C1 segment of cervical spinal cord (tissue), 14 donors: ENCODE measurements at regions not wholly inside any gene's neighbourhood (a gene's known extent, or its start where the extent isn't known, plus 50 kb on each side); places are given as distances from the start of the nearest gene placed in this dataset.
A peak's percentile ranks its signal among the peaks of the same experiment; 100 is the strongest.

ENCODE experiments used
- DNase-seq, 14 donors: peaks; one replicate each; lab custom pipeline; 2025; lab: John Stamatoyannopoulos, UW

DNA sequence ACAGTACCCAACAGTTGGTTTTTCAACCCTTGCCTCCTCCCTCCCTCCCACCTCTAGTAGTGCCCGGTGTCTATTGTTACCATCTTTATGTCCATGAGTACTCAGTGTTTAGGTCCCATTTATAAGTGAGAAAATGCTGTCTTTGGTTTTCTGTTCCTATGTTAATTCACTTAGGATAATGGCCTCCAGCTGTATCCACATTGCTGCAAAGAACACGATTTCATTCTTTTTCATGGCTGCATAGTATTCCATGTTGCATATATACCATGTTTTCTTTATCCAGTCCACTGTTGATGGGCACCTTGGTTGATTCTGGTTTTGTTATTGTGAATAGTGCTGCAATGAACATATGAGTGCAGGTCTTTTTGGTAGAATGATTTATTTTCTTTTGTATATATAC is 631.3 kb downstream of the MED13L start:
- no peak for DNase-seq

DNA sequence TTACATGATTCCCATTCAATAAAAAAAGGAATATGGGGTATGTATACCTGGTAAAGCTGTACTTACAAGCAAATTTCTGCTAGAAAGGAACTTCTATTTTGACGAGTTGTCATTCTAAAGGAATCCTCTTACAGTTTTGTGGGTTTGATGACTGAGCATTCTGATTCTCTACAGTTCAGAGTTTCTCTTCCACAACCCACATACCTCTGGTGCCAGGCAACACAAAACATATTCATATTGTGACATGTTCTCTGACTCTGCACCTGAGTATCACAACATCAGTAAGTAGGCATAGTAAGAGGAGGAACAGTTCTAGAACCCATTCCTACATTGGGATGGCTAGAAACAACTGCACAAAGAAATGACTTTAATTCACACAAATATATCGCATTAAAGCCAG is 636.6 kb downstream of the MED13L start:
- no peak for DNase-seq

DNA sequence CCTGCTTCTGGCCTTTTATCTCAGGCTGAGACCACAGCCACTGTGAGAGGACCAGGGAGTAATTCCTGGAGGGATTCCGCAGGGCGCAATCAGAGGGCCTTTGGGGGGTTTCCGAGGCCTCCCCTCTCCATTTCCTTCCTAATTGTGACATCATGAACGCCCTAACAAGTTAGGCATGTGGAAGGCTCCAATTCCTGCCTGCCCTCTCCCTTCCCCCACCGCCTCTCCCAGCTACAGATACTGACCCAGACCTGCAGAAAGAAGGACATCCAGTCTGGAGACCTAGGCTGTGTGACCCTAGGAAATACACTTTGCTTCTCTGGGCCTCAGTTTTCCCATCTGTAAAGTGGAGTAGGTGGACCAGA is 637.9 kb downstream of the MED13L start:
- DNase-seq: no peak

DNA sequence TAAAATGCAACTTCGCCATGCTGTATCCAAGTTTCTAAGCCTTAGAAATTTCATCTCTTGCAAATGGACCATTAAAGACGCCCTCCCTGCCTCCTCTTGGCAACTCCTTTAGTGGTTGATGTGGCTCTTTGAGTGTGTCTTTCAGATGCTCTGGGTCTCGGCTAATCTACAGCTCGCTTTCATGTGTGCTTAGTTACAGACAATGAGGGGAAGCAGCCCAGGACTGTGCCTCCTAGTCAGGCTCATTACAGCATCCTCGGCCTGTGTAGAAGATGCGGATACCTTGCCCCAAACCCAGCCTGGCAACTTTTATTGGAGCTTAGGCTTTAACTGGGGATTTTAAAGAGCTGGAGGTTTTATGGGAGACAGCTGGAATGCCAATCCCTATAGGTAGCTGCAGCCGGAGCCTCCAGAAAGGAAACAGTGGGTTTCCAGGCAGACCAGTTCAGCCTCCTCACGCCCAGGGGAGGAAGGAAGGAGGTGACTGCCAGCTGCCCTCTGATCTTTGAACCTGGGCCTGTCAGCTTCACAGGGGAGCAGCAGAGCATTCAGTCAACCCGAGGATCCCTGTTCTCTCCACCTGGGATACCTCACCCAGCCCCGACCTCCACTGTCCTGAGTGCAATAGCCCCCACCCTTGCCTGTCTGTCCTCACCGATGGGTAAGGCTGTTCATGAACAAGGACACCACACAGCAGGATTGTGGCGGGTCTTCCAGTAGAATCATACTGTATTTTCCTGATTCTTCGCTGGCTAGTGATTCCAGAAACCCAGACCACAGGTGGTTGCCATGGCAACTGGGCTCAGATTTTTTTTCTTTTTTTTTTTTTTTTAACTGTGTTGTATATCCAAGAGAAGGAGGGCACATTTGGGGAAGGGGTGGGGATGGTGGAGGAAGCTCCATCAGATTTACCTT is 638.5 kb downstream of the MED13L start:
- no peak for DNase-seq

DNA sequence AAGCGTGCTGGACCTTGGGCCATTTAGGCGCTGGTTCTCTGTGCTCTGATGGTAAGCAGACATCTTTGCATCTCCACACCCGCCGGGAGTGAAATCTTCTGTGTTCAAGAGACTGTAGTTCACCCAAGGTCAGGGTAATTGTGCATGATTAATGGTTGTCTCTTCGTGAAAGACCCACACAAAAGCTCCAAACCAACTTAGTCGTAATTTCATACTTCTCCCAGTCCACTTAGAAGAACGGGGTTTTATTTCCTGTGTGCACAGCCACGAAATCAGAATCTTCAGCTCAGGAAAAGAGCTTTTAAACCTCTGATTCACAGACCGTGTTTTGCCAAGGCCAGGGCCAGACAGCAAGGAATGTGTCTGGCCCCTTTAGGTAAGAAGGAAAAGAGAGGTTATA is 640.9 kb downstream of the MED13L start:
- no peak for DNase-seq

DNA sequence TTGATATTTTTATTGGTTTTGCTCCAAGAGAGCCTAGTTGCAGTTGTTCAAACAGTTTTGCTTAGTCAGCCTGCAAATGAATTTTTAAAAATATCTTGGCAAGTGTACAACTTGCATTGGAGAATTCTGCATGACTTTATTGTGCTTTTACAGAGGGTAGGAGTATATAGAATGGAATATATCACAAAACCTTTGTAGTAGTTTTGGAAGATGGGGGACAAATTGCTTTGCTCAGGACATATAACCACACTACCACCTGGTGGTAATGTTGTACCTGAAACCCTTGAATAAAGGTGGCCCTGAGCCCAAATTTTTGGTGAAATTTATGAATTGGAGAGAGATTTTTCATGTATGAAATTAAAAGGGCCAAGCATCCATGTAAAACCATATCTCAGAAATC is 645.2 kb downstream of the MED13L start:
- DNase-seq: no peak

DNA sequence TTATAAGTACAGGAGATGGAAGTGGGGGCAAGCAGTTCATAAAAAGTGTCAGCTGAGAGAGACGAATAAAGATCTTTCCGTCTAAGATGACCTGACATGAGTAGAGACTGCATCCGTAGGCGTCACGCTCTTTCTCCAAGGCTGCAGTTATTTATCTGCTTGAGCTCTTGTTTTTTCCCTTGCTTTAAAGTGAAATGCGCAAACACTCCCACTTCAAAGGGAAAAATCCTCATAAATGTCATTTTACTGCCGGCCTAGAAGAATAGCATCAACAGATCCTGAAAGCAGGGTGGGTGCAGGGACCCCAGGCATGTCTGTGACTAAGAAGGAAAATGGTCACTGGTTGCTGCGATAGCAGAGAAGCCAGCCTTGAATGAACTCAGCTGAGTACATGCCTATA is 647.4 kb downstream of the MED13L start:
- DNase-seq: no peak

DNA sequence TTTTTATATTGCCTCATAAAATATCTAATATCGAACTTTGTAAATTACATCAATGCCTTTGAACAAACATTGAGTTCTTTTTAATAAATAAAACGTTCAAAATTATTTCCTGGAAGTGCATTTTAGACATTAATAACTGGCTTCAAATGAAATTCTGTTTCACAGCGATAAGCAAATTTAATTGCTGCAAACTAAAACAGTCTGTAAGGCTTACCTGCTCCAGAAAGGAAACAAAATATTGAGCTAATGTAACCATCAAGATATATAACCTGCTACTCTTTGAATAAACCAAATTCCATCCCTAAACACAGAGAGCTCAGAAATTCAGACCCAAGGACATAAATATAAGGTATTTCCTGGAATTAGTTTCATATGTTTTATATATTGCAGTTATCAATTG is 651.3 kb downstream of the MED13L start:
- no peak for DNase-seq

DNA sequence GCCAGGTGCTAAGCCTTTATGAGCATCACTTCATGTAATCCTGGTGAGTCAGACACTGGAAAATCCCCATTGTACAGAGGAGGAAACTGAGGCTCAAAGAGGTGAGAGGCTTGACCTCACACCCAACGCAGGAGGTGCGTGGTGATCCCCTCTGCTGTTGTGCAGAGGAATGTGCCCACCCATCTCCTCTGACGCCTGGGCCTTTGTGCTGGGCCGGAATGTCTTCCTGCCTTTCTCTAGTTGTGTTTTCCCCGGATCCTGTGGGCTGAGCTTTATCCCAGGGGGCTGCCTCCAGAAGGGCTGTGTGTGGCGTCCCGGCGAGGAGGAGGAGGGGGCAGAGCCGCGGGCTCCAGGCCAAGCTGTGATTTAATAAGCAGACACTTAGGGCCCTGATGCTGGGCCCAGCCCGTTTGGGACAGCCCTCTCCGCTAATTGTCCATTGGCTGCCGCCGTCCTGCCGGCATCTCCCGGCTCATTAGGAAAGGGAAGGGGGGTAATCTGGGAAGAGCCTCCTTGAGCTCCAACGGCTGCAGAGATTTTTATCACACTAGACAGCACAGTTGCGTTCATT is 653.6 kb downstream of the MED13L start:
- DNase-seq: no peak

DNA sequence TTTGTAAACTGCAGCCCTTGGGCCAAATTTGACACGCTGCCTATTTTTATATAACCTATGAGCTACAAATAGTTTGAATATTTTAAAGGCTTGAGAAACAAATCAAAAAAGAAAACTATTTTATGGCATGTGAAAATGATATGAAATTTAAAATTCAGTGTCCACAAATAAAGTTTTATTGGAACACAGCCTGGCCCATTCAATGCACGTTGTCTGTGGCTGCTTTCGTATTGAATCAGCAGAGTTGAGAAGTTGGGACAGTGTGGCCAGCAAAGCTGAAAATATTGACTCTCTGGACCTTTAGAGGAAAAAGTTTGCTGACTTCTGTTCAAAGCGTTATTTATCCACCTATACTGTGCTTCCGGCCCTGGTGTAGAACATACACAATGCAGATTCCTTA is 654.2 kb downstream of the MED13L start:
- no peak for DNase-seq

DNA sequence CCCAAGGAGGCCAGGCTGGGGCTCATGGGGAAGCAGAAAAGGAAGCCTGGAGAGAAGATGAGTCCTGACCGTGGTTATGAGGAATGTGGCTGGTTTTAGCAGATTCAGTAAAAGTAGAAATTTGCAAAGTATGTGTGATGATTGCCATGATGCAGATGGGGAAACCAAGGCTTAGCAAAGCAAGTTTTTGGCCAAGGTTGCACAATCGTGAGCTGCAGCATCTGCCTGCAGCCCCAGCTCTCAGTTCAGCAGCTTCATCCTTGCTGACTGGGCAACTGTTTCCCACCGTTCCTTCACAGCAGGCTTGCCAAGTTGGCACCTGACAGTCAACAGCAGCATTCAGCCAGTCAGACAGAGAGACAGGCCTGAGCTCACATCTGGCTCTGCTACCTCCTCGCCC is 656.7 kb downstream of the MED13L start:
- no peak for DNase-seq

DNA sequence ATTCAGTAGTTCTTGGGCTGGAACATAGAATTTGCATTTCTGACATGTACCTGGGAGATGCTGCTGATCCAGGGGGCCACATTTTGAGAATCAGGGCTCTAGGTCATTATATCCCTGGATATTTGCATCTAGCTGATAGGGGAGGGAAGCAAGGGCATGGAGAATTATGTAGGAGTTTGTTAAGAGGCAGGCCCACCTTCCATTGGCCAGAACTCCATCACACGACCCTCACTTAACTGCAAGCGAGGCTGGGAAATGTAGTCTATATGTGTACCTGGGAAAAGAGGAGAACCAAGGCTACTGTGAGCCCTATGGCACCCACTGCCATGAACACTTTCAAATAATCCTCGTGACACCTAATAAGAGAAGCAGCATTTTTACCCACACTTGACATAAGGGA is 657.6 kb downstream of the MED13L start:
- no peak for DNase-seq

DNA sequence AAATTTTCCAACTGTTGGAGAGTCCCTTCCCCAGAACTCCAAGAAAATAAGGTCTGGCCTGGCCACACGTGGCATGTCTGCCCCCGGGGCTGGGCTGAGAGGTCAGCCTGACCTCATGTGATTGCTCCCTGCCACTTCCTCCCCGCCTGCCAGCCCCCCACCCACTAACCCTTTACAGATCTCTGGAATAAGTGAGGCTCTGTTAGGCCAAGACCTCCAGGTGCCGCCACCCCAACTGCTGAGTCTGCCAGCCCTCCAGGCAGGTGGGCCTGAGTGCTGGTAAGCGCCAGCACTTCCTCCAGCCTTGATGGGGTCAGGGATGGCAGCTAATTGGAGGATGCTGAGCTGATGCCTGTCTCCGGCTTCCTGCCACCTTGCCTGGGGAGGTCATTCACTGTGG is 658.4 kb downstream of the MED13L start:
- DNase-seq: no peak

DNA sequence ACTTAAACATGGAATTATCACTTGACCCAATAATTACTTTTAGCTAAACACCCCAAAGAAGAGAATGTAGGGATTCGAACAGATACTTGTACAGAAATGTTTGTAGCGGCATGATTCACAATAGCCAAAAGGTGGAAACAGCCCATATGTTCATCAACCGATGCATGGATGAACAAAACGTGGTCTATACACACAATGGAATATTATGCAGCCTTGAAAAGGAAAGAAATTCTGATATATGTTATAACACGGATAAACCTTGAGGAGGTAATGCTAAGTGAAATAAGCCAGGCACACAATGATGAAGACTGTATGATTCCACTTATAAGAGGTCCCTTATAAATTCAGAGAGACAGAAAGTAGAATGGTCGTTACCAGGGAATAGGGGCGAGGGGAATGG is 659.4 kb downstream of the MED13L start:
- no peak for DNase-seq

DNA sequence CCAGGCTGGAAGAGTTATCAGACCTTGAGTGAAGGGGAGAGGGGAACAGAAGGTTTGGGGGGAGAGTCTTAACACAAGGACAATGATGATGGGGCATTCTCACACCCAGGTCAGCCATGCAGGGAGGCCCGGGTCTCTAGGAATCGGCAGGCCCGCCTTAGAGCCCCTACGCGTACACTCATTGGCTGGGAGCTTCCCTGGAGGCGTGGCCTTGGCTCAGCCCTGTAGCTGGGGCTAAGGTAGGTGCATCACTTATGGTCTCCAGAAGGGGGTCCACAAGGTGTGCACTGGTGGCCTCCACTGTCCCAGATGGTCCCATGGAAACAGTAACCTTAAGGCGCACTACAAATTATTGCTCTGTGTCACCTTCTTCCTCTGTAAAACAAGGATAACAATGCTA is 660.1 kb downstream of the MED13L start:
- no peak for DNase-seq

DNA sequence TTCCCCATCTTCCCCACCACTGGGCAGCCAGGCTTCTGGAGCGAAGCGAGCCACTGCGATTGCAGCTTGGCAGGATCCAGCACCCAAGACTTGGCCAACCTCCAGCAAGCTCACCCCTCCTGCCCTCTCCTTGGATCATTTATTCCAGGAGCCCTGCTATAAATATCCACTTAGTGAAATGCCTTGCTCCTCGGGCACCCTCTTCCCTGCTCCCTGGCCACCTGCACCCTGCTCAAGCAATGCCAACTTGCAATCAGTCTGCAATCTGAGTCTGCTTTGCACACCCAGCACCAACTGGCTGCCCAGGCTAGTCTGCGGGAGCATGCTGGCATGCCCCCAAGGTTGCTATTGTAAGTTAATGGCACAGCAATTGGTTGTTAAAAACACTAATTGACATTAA is 666.0 kb downstream of the MED13L start:
- no peak for DNase-seq

DNA sequence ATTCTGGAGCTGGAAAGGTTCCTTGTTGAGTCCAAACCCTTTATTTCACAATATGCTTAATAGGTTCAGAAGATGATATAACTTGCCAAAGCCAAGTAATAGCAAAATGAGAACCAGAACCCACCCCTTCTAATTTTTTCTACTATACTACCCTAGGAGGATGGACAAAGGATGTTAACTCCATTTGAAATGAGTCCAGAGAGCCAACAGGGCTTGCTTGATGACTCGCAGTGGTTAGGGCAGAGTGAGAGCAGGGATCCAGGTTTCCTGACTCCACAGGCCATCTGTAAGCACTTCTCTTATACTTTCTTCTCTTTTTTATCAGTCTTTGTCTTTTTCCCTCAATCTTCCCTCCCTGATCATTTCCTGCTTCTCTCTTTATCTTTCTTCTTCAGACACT is 668.1 kb downstream of the MED13L start:
- no peak for DNase-seq

DNA sequence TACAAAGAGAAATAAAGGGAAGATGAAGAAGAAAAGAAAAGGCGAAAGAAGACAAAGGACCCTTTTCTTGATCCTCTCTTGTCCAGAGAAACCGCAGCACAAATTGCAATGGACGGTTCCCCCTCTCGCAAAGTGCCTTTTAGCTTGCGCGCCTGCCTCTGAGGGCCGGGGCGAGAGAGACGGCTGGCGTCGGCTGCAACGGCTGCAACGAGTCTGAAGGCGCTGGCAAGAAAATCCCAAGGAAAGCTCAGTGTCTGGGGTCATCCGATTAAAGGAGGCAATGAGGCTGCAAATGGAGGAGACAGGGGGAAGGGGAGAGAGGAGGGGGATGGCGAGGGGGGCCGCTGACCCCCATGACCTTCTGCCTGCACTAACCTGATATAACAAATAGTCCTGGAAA is 671.5 kb downstream of the MED13L start:
- DNase-seq: no peak

DNA sequence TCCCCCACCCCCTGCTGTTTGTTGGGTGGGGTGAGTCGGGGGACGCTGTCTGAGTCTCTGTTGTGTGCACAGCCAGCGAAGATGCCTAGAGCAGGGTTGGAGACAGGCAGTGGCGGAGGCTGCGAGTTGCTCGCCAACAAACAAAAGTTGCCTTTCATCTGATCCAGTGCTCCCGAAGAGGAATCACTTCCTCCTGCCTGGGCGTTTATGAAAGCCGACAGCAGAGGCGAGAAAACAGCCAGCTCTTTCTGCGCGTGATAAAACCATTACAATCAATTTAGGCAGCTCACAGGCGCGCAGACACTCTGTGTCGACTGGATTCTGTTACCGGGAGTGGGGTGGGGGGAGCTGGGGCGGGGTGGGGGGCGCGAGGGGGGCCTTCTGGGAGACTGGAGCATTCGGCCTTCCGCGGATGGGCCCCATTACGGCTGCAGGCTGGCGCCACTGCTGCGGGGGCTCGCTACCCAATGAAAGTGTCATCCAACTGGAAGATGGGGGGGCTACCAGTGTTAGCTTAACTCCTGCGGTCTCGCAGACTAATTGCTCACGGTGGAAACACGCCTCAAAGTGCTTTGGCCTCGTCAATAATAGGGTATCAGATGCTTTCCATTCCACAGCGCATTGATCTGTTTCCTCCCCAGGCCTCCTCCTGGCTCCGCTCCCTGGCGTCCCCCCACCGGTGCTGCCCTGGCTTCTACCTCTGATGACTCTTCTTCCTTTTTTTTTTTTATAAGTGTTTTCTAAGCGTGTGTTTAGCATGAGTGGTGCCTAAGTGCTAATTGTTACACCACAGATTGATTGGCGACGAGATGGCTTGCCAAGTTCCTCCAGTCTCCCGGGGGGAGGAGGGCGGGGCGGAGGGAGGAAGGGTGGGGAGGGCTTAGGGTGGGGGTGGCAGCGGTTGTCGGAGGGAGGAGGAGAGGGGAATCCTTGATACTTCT is 678.4 kb downstream of the MED13L start:
- DNase-seq: peak in 11 of 14 donors; percentile 5 to 55 (median 38)

DNA sequence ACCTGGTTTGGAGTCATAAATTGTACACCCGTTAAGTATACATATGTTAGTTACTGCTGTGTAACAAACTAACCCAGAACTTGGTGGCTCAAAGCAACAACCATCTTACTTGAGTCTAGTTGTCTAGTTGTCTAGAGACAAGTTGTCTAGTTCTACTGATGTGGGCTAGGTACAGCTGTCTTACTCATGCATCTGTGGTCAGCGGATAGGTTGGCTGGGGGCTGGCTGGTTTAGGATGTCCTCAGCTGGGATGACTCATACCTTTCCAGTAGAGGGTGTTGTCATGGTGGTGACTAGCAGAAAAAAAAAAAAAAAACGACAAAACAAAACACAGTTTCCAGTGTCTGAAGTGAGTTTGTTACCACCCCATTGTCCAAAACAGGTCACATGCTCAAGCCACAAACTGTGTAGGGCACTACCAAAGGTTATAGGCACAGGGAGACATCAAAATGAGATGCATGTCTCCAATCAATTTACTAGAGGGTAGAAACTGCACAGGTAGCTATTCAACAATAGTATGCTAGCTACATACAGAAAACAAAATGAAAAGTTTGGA is 680.3 kb downstream of the MED13L start:
- no peak for DNase-seq

DNA sequence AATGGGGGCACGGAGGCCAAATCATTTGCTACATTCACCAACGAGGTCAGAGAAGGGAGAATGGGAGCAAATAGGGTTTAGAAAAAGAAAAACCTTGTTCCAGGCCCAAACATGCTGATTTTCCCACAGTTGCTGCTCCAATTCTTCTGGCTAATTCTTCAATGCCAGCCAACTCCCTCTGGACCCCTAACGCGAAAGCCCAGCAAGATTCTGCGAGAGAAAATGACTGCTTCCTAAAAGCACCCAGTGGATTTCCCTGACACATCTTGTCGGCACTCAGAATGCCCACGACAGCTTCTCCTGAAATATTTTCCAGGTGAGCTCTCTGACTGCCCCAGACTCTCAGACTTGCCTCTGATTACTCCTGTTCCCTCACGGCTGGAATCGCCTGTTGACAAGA is 689.4 kb downstream of the MED13L start:
- no peak for DNase-seq

DNA sequence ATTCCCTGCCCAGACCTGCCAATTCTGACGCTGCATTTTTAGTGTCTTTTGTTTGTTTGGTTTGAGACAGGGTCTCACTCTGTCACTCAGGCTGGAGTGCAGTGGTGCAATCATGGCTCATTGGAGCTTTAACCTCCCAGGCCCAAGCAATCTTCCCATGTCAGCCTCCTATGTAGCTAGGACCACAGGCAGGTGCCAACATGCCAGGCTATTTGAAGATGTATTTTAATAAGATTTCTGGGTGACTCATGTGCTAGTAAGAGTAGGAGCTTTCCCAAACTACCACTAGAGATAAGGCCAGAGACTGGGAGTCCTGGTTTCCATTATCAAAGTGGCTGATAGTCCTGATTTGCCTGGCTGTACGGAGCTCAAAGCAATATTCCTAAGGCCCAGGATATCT is 693.3 kb downstream of the MED13L start:
- DNase-seq: no peak
